Retinal pigment epithelial cell (primary cell): ENCODE measurements at regions not wholly inside any gene's neighbourhood (a gene's known extent, or its start where the extent isn't known, plus 50 kb on each side); places are given as distances from the start of the nearest gene placed in this dataset.

Source experiments
- DNase-seq: peaks from one replicate; pipeline ENCODE4 v3.0.0-alpha.2; 2010; ENCODE audit warnings: low read depth
- H3K4me3 ChIP-seq: 2 replicates; pipeline ENCODE4 v1.5.1; 2011; ENCODE audit warnings: mild to moderate bottlenecking, low read length, control low read depth, moderate library complexity
- CTCF ChIP-seq: conservative IDR thresholded peaks from 2 replicates; pipeline ENCODE4 v1.5.1; 2011; ENCODE audit warnings: low read depth, low read length, control low read depth, inconsistent platforms

- no peak for DNase-seq
- TF ChIP-seq CTCF, result no peak
- H3K4me3 ChIP-seq, result no peak overlapping the region
Observed at GRCh38 chr1:9435854-9436640, 103.2 kb upstream of the SLC25A33 start.

- H3K4me3 ChIP-seq, result no peak overlapping the region
- no peak for TF ChIP-seq CTCF
- DNase-seq, result no peak
Observed at GRCh38 chr1:9437961-9438430, 101.3 kb upstream of the SLC25A33 start.

GRCh38 chr1:9438431-9439073 is 100.7 kb upstream of the SLC25A33 start:
- DNase-seq, result peak; percentile 58
- TF ChIP-seq CTCF, result no peak
- H3K4me3 ChIP-seq, result no peak overlapping the region

GRCh38 chr1:9439074-9439761 is 100.0 kb upstream of the SLC25A33 start:
- no peak overlapping the region for H3K4me3 ChIP-seq
- no peak for TF ChIP-seq CTCF
- no peak for DNase-seq

GRCh38 chr1:9440261-9440660 is 99.0 kb upstream of the SLC25A33 start:
- DNase-seq, result no peak

GRCh38 chr1:9440763-9441194 is 98.5 kb upstream of the SLC25A33 start:
- TF ChIP-seq CTCF, result no peak
- no peak for DNase-seq
- H3K4me3 ChIP-seq, result no peak overlapping the region

More at GRCh38 chr1:9440261-9440660, 99.0 kb upstream of the SLC25A33 start:
- no peak overlapping the region for H3K4me3 ChIP-seq
- TF ChIP-seq CTCF, result no peak
